HepG2 (cell line): ENCODE measurements at regions not wholly inside any gene's neighbourhood (a gene's known extent, or its start where the extent isn't known, plus 50 kb on each side); places are given as distances from the start of the nearest gene placed in this dataset.

Experiments
- CEBPB ChIP-seq: IDR thresholded peaks from 2 replicates; pipeline ENCODE4 v1.6.1; 2011; ENCODE audit warnings: low read depth, low read length, improper control_type of control experiment, borderline replicate concordance
- HNRNPK ChIP-seq: fragments of 200-400 bp; formaldehyde crosslinking; IDR thresholded peaks from 2 replicates; pipeline ENCODE4 v1.6.1; 2018; ENCODE audit warnings: low read length, low read depth, moderate library complexity, mild to moderate bottlenecking; ENCODE audit not compliant: poor library complexity, severe bottlenecking
- MYC ChIP-seq: sonication (generic); formaldehyde crosslinking; IDR thresholded peaks from 2 replicates; pipeline ENCODE4 v1.9.0; 2021; ENCODE audit warnings: missing genetic modification reagents, borderline replicate concordance
- PRPF4 ChIP-seq: fragments of 200-400 bp; formaldehyde crosslinking; IDR thresholded peaks from 2 replicates; pipeline ENCODE4 v1.6.1; 2016; ENCODE audit warnings: low read length, low read depth; ENCODE audit not compliant: poor library complexity, severe bottlenecking
- TF ChIP-seq, protein P1 (sequence below): sonication (generic); formaldehyde crosslinking; IDR thresholded peaks from 2 replicates; pipeline ENCODE4 v1.4.0; 2020; ENCODE audit warnings: missing genetic modification reagents

DNA sequence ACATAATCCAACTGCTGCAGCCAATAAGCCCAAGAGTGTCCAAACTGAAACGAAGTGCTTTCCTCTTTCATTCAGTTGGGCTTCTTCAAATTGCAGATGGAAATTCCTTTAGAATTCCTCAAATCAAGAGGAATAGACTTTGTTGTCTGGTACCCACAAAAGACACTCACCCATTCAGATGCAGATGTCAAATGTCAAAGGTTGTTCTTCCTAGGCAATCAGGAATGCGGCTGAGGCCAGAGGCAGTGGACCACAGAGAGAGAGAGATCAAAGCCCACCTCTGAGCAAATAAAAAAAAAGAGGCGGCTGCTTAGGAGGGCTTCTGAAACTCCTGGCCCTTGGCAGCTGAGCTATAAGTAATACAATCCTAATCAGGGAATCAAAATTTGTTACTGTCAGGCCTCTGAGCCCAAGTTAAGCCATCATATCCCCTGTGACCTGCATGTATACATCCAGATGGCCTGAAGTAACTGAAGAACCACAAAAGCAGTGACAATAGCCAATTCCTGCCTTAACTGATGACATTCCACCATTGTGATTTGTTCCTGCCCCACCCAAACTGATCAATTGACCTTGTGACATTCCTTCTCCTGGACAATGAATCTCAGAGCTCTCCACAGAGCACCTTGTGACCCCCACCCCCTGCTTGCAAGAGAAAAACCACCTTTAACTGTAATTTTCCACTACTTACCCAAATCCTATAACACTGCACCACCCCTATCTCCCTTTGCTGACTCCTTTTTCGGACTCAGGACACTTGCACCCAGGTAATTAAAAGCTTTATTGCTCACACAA is 303.0 kb upstream of the GJE1 start:
- TF ChIP-seq MYC (CRISPR knock-in tag): no peak
- no peak for TF ChIP-seq CEBPB
- TF ChIP-seq, protein P1, sequence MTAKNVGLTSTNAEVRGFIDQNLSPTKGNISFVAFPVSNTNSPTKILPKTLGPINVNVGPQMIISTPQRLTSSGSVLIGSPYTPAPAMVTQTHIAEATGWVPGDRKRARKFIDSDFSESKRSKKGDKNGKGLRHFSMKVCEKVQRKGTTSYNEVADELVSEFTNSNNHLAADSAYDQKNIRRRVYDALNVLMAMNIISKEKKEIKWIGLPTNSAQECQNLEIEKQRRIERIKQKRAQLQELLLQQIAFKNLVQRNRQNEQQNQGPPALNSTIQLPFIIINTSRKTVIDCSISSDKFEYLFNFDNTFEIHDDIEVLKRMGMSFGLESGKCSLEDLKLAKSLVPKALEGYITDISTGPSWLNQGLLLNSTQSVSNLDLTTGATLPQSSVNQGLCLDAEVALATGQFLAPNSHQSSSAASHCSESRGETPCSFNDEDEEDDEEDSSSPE: no peak
- no peak for TF ChIP-seq PRPF4
- TF ChIP-seq HNRNPK: no peak
